ENCODE measurements at regions not wholly inside any gene's neighbourhood (a gene's known extent, or its start where the extent isn't known, plus 50 kb on each side); places are given as distances from the start of the nearest gene placed in this dataset.

- no peak for TF ChIP-seq YY1 (IDR thresholded peaks at IDR 0.05; ENCODE audit: insufficient read depth, insufficient read length)
- no peak for TF ChIP-seq SUZ12 (IDR thresholded peaks at IDR 0.05; ENCODE audit: extremely low read depth, insufficient read depth, insufficient read length)
- no peak for TF ChIP-seq ZNF274 (IDR thresholded peaks at IDR 0.05; ENCODE audit: low read depth, low read length)
- no peaks in the 10 kb centered on the region for H3K9me3 ChIP-seq (ENCODE audit: insufficient read depth, low read length)
- no peak overlapping the region for H3K4me3 ChIP-seq (ENCODE audit: insufficient read length, low read depth)
- H3K4me1 ChIP-seq (ENCODE audit: insufficient read depth, insufficient read length) = peaks cover 3% of the 10 kb centered on the region
- DNase-seq (ENCODE audit: low read depth, low spot score) = no peak
- no peak overlapping the region for H3K9ac ChIP-seq (ENCODE audit: insufficient read length, low read depth)
- no peaks in the 10 kb centered on the region for H3K36me3 ChIP-seq (ENCODE audit: insufficient read depth, insufficient read length, low read length)
- H3K27me3 ChIP-seq (ENCODE audit: insufficient read depth, insufficient read length) = no peaks in the 10 kb centered on the region
Measured at GRCh38 chr1:219773775-219774174, 154.6 kb downstream of the SLC30A10 start.

GRCh38 chr1:219773110-219773509, 155.2 kb downstream of the SLC30A10 start:
- Histone ChIP-seq H3K4me1 (ENCODE audit: insufficient read depth, insufficient read length) (peaks cover 3% of the 10 kb centered on the region), H3K27me3 (ENCODE audit: insufficient read depth, insufficient read length) (no peaks in the 10 kb centered on the region), H3K4me3 (ENCODE audit: insufficient read length, low read depth) (no peak overlapping the region), H3K9ac (ENCODE audit: insufficient read length, low read depth) (no peak overlapping the region), H3K9me3 (ENCODE audit: insufficient read depth, low read length) (no peaks in the 10 kb centered on the region), H3K36me3 (ENCODE audit: insufficient read depth, insufficient read length, low read length) (no peaks in the 10 kb centered on the region)
- TF ChIP-seq YY1 (IDR thresholded peaks at IDR 0.05; ENCODE audit: insufficient read depth, insufficient read length) (no peak), SUZ12 (IDR thresholded peaks at IDR 0.05; ENCODE audit: extremely low read depth, insufficient read depth, insufficient read length) (no peak), ZNF274 (IDR thresholded peaks at IDR 0.05; ENCODE audit: low read depth, low read length) (no peak)
- no peak for DNase-seq (ENCODE audit: low read depth, low spot score)

- Histone ChIP-seq H3K36me3 (ENCODE audit: insufficient read depth, insufficient read length, low read length) (no peaks in the 10 kb centered on the region), H3K9me3 (ENCODE audit: insufficient read depth, low read length) (no peaks in the 10 kb centered on the region), H3K9ac (ENCODE audit: insufficient read length, low read depth) (no peak overlapping the region), H3K27me3 (ENCODE audit: insufficient read depth, insufficient read length) (no peaks in the 10 kb centered on the region), H3K4me1 (ENCODE audit: insufficient read depth, insufficient read length) (peaks cover 3% of the 10 kb centered on the region), H3K4me3 (ENCODE audit: insufficient read length, low read depth) (no peak overlapping the region)
- DNase-seq (ENCODE audit: low read depth, low spot score) = no peak
- TF ChIP-seq YY1 (IDR thresholded peaks at IDR 0.05; ENCODE audit: insufficient read depth, insufficient read length) = no peak
- no peak for TF ChIP-seq ZNF274 (IDR thresholded peaks at IDR 0.05; ENCODE audit: low read depth, low read length)
- TF ChIP-seq SUZ12 (IDR thresholded peaks at IDR 0.05; ENCODE audit: extremely low read depth, insufficient read depth, insufficient read length) = no peak
Measured at GRCh38 chr1:219772265-219773036, 155.9 kb downstream of the SLC30A10 start.

- H3K36me3 ChIP-seq (ENCODE audit: insufficient read depth, insufficient read length, low read length) = no peaks in the 10 kb centered on the region
- no peaks in the 10 kb centered on the region for H3K9me3 ChIP-seq (ENCODE audit: insufficient read depth, low read length)
- peak; percentile 75 for DNase-seq (ENCODE audit: low read depth, low spot score)
- TF ChIP-seq ZNF274 (IDR thresholded peaks at IDR 0.05; ENCODE audit: low read depth, low read length) = no peak
- TF ChIP-seq YY1 (IDR thresholded peaks at IDR 0.05; ENCODE audit: insufficient read depth, insufficient read length) = no peak
- no peak for TF ChIP-seq SUZ12 (IDR thresholded peaks at IDR 0.05; ENCODE audit: extremely low read depth, insufficient read depth, insufficient read length)
- H3K4me3 ChIP-seq (ENCODE audit: insufficient read length, low read depth) = no peak overlapping the region
- no peaks in the 10 kb centered on the region for H3K27me3 ChIP-seq (ENCODE audit: insufficient read depth, insufficient read length)
- peaks cover 3% of the 10 kb centered on the region for H3K4me1 ChIP-seq (ENCODE audit: insufficient read depth, insufficient read length)
- H3K9ac ChIP-seq (ENCODE audit: insufficient read length, low read depth) = no peak overlapping the region
Measured at GRCh38 chr1:219771080-219771479, 157.3 kb downstream of the SLC30A10 start.

- Histone ChIP-seq H3K36me3 (ENCODE audit: insufficient read depth, insufficient read length, low read length) (no peaks in the 10 kb centered on the region), H3K9me3 (ENCODE audit: insufficient read depth, low read length) (no peaks in the 10 kb centered on the region), H3K4me3 (ENCODE audit: insufficient read length, low read depth) (no peak overlapping the region), H3K9ac (ENCODE audit: insufficient read length, low read depth) (no peak overlapping the region), H3K4me1 (ENCODE audit: insufficient read depth, insufficient read length) (no peaks in the 10 kb centered on the region), H3K27me3 (ENCODE audit: insufficient read depth, insufficient read length) (no peaks in the 10 kb centered on the region)
- TF ChIP-seq SUZ12 (IDR thresholded peaks at IDR 0.05; ENCODE audit: extremely low read depth, insufficient read depth, insufficient read length) = no peak
- no peak for TF ChIP-seq YY1 (IDR thresholded peaks at IDR 0.05; ENCODE audit: insufficient read depth, insufficient read length)
- DNase-seq (ENCODE audit: low read depth, low spot score) = no peak
Measured at GRCh38 chr1:219763321-219763720, 150.4 kb upstream of the ZC3H11B start.

GRCh38 chr1:219761208-219761860, 148.4 kb upstream of the ZC3H11B start:
- Histone ChIP-seq H3K27me3 (ENCODE audit: insufficient read depth, insufficient read length) (no peaks in the 10 kb centered on the region), H3K4me1 (ENCODE audit: insufficient read depth, insufficient read length) (no peaks in the 10 kb centered on the region), H3K9me3 (ENCODE audit: insufficient read depth, low read length) (no peaks in the 10 kb centered on the region), H3K36me3 (ENCODE audit: insufficient read depth, insufficient read length, low read length) (no peaks in the 10 kb centered on the region), H3K9ac (ENCODE audit: insufficient read length, low read depth) (no peak overlapping the region), H3K4me3 (ENCODE audit: insufficient read length, low read depth) (no peak overlapping the region)
- DNase-seq (ENCODE audit: low read depth, low spot score) = no peak
- TF ChIP-seq YY1 (IDR thresholded peaks at IDR 0.05; ENCODE audit: insufficient read depth, insufficient read length) (no peak), ZNF274 (IDR thresholded peaks at IDR 0.05; ENCODE audit: low read depth, low read length) (no peak), SUZ12 (IDR thresholded peaks at IDR 0.05; ENCODE audit: extremely low read depth, insufficient read depth, insufficient read length) (no peak)

GRCh38 chr1:219759095-219759494, 146.2 kb upstream of the ZC3H11B start:
- no peaks in the 10 kb centered on the region for H3K9me3 ChIP-seq (ENCODE audit: insufficient read depth, low read length)
- no peak for DNase-seq (ENCODE audit: low read depth, low spot score)
- no peak overlapping the region for H3K9ac ChIP-seq (ENCODE audit: insufficient read length, low read depth)
- no peaks in the 10 kb centered on the region for H3K27me3 ChIP-seq (ENCODE audit: insufficient read depth, insufficient read length)
- TF ChIP-seq YY1 (IDR thresholded peaks at IDR 0.05; ENCODE audit: insufficient read depth, insufficient read length) (no peak), SUZ12 (IDR thresholded peaks at IDR 0.05; ENCODE audit: extremely low read depth, insufficient read depth, insufficient read length) (no peak), ZNF274 (IDR thresholded peaks at IDR 0.05; ENCODE audit: low read depth, low read length) (no peak)
- H3K4me1 ChIP-seq (ENCODE audit: insufficient read depth, insufficient read length) = no peaks in the 10 kb centered on the region
- H3K4me3 ChIP-seq (ENCODE audit: insufficient read length, low read depth) = no peak overlapping the region
- H3K36me3 ChIP-seq (ENCODE audit: insufficient read depth, insufficient read length, low read length) = no peaks in the 10 kb centered on the region
